Thoracic aorta (tissue), 2 donors: ENCODE measurements at regions not wholly inside any gene's neighbourhood (a gene's known extent, or its start where the extent isn't known, plus 50 kb on each side); places are given as distances from the start of the nearest gene placed in this dataset.

Source experiments
- ATAC-seq: fragments of 150-250 bp; one replicate; pipeline ENCODE4 v1.8.0; 2017; ENCODE audit warnings: low read depth; ENCODE audit not compliant: insufficient number of reproducible peaks, low FRiP score
- DNase-seq: peaks from one replicate; pipeline ENCODE4 v3.0.0-alpha.2; 2020; ENCODE audit warnings: low spot score
- H3K27ac ChIP-seq, 2 donors: fragments of 200-600 bp; sonication (generic); 1 replicate in 1 of 2; 2 replicates in 1 of 2; pipeline ENCODE4 v1.5.1; 2016; ENCODE audit warnings: mild to moderate bottlenecking in 2 of 2, moderate library complexity in 2 of 2
- H3K27me3 ChIP-seq: fragments of 200-600 bp; sonication (generic); replicated peaks from 2 replicates; pipeline ENCODE4 v1.6.0; 2016; ENCODE audit warnings: mild to moderate bottlenecking; ENCODE audit not compliant: insufficient read depth
- H3K36me3 ChIP-seq: fragments of 200-600 bp; sonication (generic); one replicate; pipeline ENCODE4 v1.5.1; 2016
- H3K4me1 ChIP-seq, 2 donors: fragments of 200-600 bp; sonication (generic); 1 replicate in 1 of 2; 2 replicates in 1 of 2; pipeline versions ENCODE4 v1.5.1 to v1.6.0; 2016; ENCODE audit warnings: low read depth in 2 of 2, mild to moderate bottlenecking in 1 of 2; ENCODE audit not compliant: control insufficient read depth in 1 of 2
- H3K4me3 ChIP-seq: fragments of 200-600 bp; sonication (generic); 2 replicates; pipeline ENCODE4 v1.5.1; 2016; ENCODE audit warnings: mild to moderate bottlenecking
- H3K9me3 ChIP-seq: fragments of 200-600 bp; sonication (generic); 2 replicates; pipeline ENCODE4 v1.5.1; 2016
- TF ChIP-seq, protein P1 (sequence below): fragments of 200-600 bp; sonication (generic); IDR thresholded peaks from one replicate; pipeline ENCODE4 v1.5.1; 2019; ENCODE audit warnings: antibody characterized with exemption

DNA sequence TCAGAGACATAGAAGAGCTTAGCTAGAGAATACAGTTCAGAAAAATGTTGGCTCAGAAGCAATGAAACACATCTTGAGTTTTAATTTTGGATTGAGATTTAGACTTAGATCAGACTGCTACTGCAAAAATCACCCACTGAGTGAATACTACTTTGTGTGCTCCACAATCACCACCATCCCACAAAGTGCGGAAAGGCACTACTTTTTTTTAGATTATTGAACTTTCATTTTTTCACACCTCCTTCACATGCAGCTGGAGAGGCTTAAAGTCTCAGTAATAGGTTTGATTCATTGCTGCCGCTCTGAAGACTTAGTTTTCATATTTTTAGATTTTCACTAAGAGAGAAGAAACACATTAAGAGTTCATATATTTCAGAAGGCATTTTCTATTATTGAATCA lies 289.9 kb upstream of the PRR20A start:
- ATAC-seq (no peak), DNase-seq (no peak)
- Histone ChIP-seq H3K4me1 (no peaks in the 10 kb centered on the region), H3K9me3 (no peaks in the 10 kb centered on the region), H3K27ac (no peak overlapping the region), H3K27me3 (no peaks in the 10 kb centered on the region), H3K4me3 (no peak overlapping the region), H3K36me3 (no peaks in the 10 kb centered on the region)
- TF ChIP-seq, protein P1, sequence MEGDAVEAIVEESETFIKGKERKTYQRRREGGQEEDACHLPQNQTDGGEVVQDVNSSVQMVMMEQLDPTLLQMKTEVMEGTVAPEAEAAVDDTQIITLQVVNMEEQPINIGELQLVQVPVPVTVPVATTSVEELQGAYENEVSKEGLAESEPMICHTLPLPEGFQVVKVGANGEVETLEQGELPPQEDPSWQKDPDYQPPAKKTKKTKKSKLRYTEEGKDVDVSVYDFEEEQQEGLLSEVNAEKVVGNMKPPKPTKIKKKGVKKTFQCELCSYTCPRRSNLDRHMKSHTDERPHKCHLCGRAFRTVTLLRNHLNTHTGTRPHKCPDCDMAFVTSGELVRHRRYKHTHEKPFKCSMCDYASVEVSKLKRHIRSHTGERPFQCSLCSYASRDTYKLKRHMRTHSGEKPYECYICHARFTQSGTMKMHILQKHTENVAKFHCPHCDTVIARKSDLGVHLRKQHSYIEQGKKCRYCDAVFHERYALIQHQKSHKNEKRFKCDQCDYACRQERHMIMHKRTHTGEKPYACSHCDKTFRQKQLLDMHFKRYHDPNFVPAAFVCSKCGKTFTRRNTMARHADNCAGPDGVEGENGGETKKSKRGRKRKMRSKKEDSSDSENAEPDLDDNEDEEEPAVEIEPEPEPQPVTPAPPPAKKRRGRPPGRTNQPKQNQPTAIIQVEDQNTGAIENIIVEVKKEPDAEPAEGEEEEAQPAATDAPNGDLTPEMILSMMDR = no peak

DNA sequence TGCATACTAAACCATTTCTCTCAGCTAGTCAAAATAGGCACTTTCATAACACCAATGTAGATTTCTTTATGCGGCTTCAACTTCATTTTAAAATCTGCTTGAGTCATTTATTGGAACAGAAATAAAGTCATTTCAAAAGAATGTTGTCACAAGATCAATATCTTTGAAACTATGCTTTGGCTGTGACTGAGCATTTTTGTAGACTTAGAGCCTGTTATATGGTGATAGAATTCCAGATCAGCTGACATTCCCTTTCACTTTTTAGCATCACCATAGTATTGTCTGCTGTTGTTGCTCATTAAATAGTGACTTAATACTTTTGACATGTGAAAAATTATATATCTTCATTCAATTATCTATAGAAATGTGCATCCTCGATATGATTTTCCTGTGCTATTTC lies 279.2 kb upstream of the PRR20A start:
- DNase-seq (no peak), ATAC-seq (peak; percentile 69)
- Histone ChIP-seq H3K4me1 (peaks cover 10 to 22% of the 10 kb centered on the region in 2 donors), H3K36me3 (no peaks in the 10 kb centered on the region), H3K4me3 (no peak overlapping the region), H3K9me3 (no peaks in the 10 kb centered on the region), H3K27me3 (no peaks in the 10 kb centered on the region), H3K27ac (no peak overlapping the region)
- TF ChIP-seq, protein P1 = no peak

DNA sequence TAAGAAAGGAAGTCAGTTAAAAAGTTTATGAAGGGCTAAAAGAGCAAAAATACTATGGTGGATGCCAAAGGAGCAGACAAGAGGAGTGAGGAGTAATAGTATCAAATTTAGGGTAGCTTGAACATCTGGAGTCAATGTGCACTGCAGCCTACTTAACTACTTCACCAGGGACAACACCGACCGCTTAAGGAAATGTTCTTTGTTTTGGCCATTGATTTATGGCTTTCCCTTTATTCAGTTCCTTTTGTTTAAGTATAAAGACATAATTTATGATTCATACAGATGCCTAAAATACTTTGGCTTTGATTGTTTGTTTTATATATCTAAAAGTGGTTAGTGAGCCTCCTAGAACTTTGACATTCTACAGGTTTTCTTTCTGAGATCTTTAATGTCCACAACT lies 276.3 kb upstream of the PRR20A start:
- H3K4me1 ChIP-seq = peaks cover 10 to 22% of the 10 kb centered on the region in 2 donors
- H3K27ac ChIP-seq = no peak overlapping the region
- no peak overlapping the region for H3K4me3 ChIP-seq
- no peaks in the 10 kb centered on the region for H3K36me3 ChIP-seq
- no peaks in the 10 kb centered on the region for H3K9me3 ChIP-seq
- no peaks in the 10 kb centered on the region for H3K27me3 ChIP-seq
- DNase-seq (no peak), ATAC-seq (no peak)
- TF ChIP-seq, protein P1 = no peak

DNA sequence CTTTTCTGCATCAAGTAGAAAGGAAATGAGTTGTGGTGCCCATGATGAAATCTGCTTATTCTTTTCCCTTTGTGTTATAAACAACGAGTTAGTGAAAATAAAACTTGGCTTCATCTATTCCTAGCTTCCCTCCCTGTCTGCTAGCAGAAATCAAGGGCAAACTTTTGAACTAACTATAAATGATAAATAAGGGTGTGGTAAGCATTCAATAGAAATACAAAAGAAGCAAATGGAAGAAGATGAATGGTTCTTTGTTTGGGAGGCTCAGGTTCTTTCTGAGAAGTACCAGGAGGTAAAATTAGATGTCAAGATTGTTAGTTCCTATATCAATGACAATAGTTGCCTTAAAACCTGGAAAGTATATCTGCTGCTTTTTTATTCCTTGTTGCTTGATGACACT lies 275.3 kb upstream of the PRR20A start:
- no peaks in the 10 kb centered on the region for H3K27me3 ChIP-seq
- DNase-seq (no peak), ATAC-seq (no peak)
- no peak overlapping the region for H3K4me3 ChIP-seq
- H3K4me1 ChIP-seq = peaks cover 10 to 16% of the 10 kb centered on the region in 2 donors
- TF ChIP-seq, protein P1 = no peak
- H3K36me3 ChIP-seq = no peaks in the 10 kb centered on the region
- H3K27ac ChIP-seq = no peak overlapping the region
- H3K9me3 ChIP-seq = no peaks in the 10 kb centered on the region

DNA sequence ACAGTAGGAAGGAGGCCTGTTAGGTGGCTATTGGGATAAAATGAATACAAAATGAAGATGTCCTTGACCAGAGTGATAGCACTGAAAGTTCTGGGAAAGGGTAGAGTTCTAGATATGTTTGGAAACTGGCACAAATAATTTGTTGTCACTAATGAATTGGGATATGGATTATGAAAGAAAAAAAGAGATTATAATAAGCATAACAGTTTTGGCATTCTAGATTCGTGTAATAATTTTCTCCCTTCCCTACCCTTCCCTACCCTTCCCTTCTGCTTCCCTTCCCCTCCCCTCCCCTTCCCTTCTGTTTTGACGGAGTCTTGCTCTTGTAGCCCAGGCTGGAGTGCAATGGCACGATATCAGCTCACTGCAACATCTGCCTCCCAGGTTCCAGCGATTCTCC lies 271.0 kb upstream of the PRR20A start:
- DNase-seq = no peak
- no peak for ATAC-seq
- TF ChIP-seq, protein P1 = no peak

More for the DNA sequence above, 271.0 kb upstream of the PRR20A start:
- Histone ChIP-seq H3K4me3 (no peak overlapping the region), H3K27ac (no peak overlapping the region), H3K36me3 (no peaks in the 10 kb centered on the region), H3K27me3 (no peaks in the 10 kb centered on the region), H3K4me1 (no peaks in the 10 kb centered on the region), H3K9me3 (no peaks in the 10 kb centered on the region)
